ENCODE measurements at regions not wholly inside any gene's neighbourhood (a gene's known extent, or its start where the extent isn't known, plus 50 kb on each side); places are given as distances from the start of the nearest gene placed in this dataset.

GRCh38 chr9:126211441-126212074 is 115.1 kb upstream of the MVB12B start:
- 87% methylated on average over 3 of the region's 3 CpGs for WGBS, 2 donors
- Histone ChIP-seq H3K4me1 (no peaks in the 10 kb centered on the region), H3K36me3 (no peaks in the 10 kb centered on the region), H3K4me3 (no peak overlapping the region), H3K27me3 (peaks cover 0 to 5% of the 10 kb centered on the region in 2 donors), H3K9me3 (peaks cover 0 to 38% (median 0%) of the 10 kb centered on the region in 4 donors), H3K27ac (no peak overlapping the region)
- no peak for DNase-seq (ENCODE audit: low spot score in 2 of 2)
- TF ChIP-seq EP300 (IDR thresholded peaks at IDR 0.05): no peak
- no peak for TF ChIP-seq POLR2A (IDR thresholded peaks at IDR 0.05)
- TF ChIP-seq CTCF (IDR thresholded peaks at IDR 0.05): no peak

- TF ChIP-seq EP300 (IDR thresholded peaks at IDR 0.05) (no peak), CTCF (IDR thresholded peaks at IDR 0.05) (no peak), POLR2A (IDR thresholded peaks at IDR 0.05) (no peak)
- Histone ChIP-seq H3K9me3 (peaks cover 0 to 39% (median 0%) of the 10 kb centered on the region in 4 donors), H3K27me3 (peaks cover 0 to 36% of the 10 kb centered on the region in 2 donors), H3K4me1 (no peaks in the 10 kb centered on the region), H3K4me3 (no peak overlapping the region), H3K36me3 (no peaks in the 10 kb centered on the region), H3K27ac (no peak overlapping the region)
- DNase-seq (ENCODE audit: low spot score in 2 of 2): no peak
- WGBS, 2 donors: 85 to 91% methylated on average over 4 of the region's 4 CpGs
Measured at GRCh38 chr9:126215486-126215885, 111.1 kb upstream of the MVB12B start.

- H3K27me3 ChIP-seq: peaks cover 0 to 47% of the 10 kb centered on the region in 2 donors
- no peak overlapping the region for H3K4me3 ChIP-seq
- 71 to 79% methylated on average over 4 of the region's 4 CpGs for WGBS, 2 donors
- no peak for DNase-seq (ENCODE audit: low spot score in 2 of 2)
- no peaks in the 10 kb centered on the region for H3K4me1 ChIP-seq
- no peak overlapping the region for H3K27ac ChIP-seq
- TF ChIP-seq EP300 (IDR thresholded peaks at IDR 0.05) (no peak), CTCF (IDR thresholded peaks at IDR 0.05) (no peak), POLR2A (IDR thresholded peaks at IDR 0.05) (no peak)
- peaks cover 0 to 50% (median 3%) of the 10 kb centered on the region in 4 donors for H3K9me3 ChIP-seq
- no peaks in the 10 kb centered on the region for H3K36me3 ChIP-seq
Measured at GRCh38 chr9:126216826-126217225, 109.8 kb upstream of the MVB12B start.

- Histone ChIP-seq H3K27me3 (peaks cover 0 to 51% of the 10 kb centered on the region in 2 donors), H3K36me3 (no peaks in the 10 kb centered on the region), H3K27ac (no peak overlapping the region), H3K4me3 (no peak overlapping the region), H3K4me1 (no peaks in the 10 kb centered on the region), H3K9me3 (peaks cover 0 to 52% (median 3%) of the 10 kb centered on the region in 4 donors)
- 47 to 63% methylated on average over 5 of the region's 5 CpGs for WGBS, 2 donors
- no peak for DNase-seq (ENCODE audit: low spot score in 2 of 2)
- TF ChIP-seq CTCF (IDR thresholded peaks at IDR 0.05) (no peak), EP300 (IDR thresholded peaks at IDR 0.05) (no peak), POLR2A (IDR thresholded peaks at IDR 0.05) (no peak)
Measured at GRCh38 chr9:126217250-126217653, 109.4 kb upstream of the MVB12B start.

GRCh38 chr9:126217797-126218196 is 108.8 kb upstream of the MVB12B start:
- peaks cover 0 to 57% of the 10 kb centered on the region in 2 donors for H3K27me3 ChIP-seq
- no peak overlapping the region for H3K27ac ChIP-seq
- 63 to 70% methylated on average over 6 to 7 of the region's 7 CpGs for WGBS, 2 donors
- no peak for DNase-seq (ENCODE audit: low spot score in 2 of 2)
- no peak for TF ChIP-seq CTCF (IDR thresholded peaks at IDR 0.05)
- TF ChIP-seq POLR2A (IDR thresholded peaks at IDR 0.05): no peak
- no peak for TF ChIP-seq EP300 (IDR thresholded peaks at IDR 0.05)
- H3K9me3 ChIP-seq: peaks cover 0 to 49% (median 3%) of the 10 kb centered on the region in 4 donors
- H3K4me3 ChIP-seq: no peak overlapping the region
- no peaks in the 10 kb centered on the region for H3K4me1 ChIP-seq
- H3K36me3 ChIP-seq: no peaks in the 10 kb centered on the region
